Endothelial cell of umbilical vein (primary cell): ENCODE measurements at regions not wholly inside any gene's neighbourhood (a gene's known extent, or its start where the extent isn't known, plus 50 kb on each side); places are given as distances from the start of the nearest gene placed in this dataset.

Experiments
- BruUV-seq: library from RNA; stranded (reverse); fragments of 400-500 nt; replicated peaks from 2 replicates; lab custom pipeline; 2021; lab: Mats Ljungman, UMichigan
- CTCF ChIA-PET: fragments of 300-600, 350-600 bp; sonication (Branson Sonifier 250); formaldehyde crosslinking; loops from one replicate; lab custom pipeline; 2021; ENCODE audit warnings: antibody characterized with exemption, inconsistent platforms; lab: Charles Lee
- POLR2A ChIA-PET: fragments of 300-600, 350-600 bp; sonication (Branson Sonifier 250); formaldehyde crosslinking; loops from one replicate; lab custom pipeline; 2021; ENCODE audit warnings: antibody characterized with exemption, inconsistent platforms; lab: Charles Lee
- DNase-seq: peaks from one replicate; pipeline ENCODE4 v3.0.0-alpha.2; 2011; ENCODE audit warnings: low read depth, low spot score
- FAIRE-seq: peaks from 2 replicates; lab custom pipeline; 2011; peaks lifted over from hg19 to GRCh38; lab: Jason Lieb, UNC
- H2AFZ ChIP-seq: 2 replicates; pipeline ENCODE4 v1.6.0; 2012; ENCODE audit warnings: low read depth, low read length, control low read depth, inconsistent platforms
- H3K27ac ChIP-seq: 2 replicates; pipeline ENCODE4 v1.5.1; 2011; ENCODE audit warnings: low read depth, mild to moderate bottlenecking, control low read depth, low read length, moderate library complexity; ENCODE audit not compliant: insufficient read depth
- H3K27me3 ChIP-seq, 2 experiments: 2 replicates each; pipeline versions ENCODE4 v1.6.0 to v1.6.1; 2011; ENCODE audit warnings: low read length in 2 of 2, mixed read lengths in 1 of 2; ENCODE audit not compliant: control insufficient read depth in 2 of 2, insufficient read depth in 2 of 2
- H3K36me3 ChIP-seq, 2 experiments: 2 replicates in 1 of 2; 3 replicates in 1 of 2; pipeline ENCODE4 v1.5.1; 2011; ENCODE audit warnings: low read length in 2 of 2, mild to moderate bottlenecking in 1 of 2, moderate library complexity in 1 of 2; ENCODE audit not compliant: control insufficient read depth in 2 of 2, insufficient read depth in 2 of 2; ENCODE audit errors: extremely low read depth in 1 of 2
- H3K4me1 ChIP-seq: 3 replicates; pipeline ENCODE4 v1.5.1; 2011; ENCODE audit warnings: mild to moderate bottlenecking, low read length; ENCODE audit not compliant: control insufficient read depth, insufficient read depth; ENCODE audit errors: extremely low read depth
- H3K4me2 ChIP-seq: 2 replicates; pipeline ENCODE4 v1.6.1; 2011; ENCODE audit warnings: low read length, control low read depth, mixed read lengths; ENCODE audit not compliant: insufficient read depth
- H3K4me3 ChIP-seq, 3 experiments: fragments of 200-600 bp in 1 of 3; sonication (generic), shearing (Covaris generic) in 1 of 3; replicated peaks in 1 of 3; 2 replicates each; pipeline ENCODE4 v1.5.1; 2011 to 2016; ENCODE audit warnings: control low read depth in 3 of 3, low read length in 3 of 3, mild to moderate bottlenecking in 2 of 3, inconsistent platforms in 1 of 3, low read depth in 1 of 3, moderate library complexity in 1 of 3; ENCODE audit not compliant: insufficient read depth in 1 of 3
- H3K79me2 ChIP-seq: 2 replicates; pipeline ENCODE4 v1.6.0; 2012; ENCODE audit warnings: low read length, inconsistent platforms; ENCODE audit not compliant: control insufficient read depth, insufficient read depth
- H3K9ac ChIP-seq: replicated peaks from 2 replicates; pipeline ENCODE3; 2011; ENCODE audit warnings: low read length, control low read depth; ENCODE audit not compliant: insufficient read depth; ENCODE audit errors: extremely low read depth
- H3K9me1 ChIP-seq: replicated peaks from 3 replicates; pipeline ENCODE4 v1.6.0; 2011; ENCODE audit warnings: mild to moderate bottlenecking, low read length; ENCODE audit not compliant: control insufficient read depth, insufficient read depth; ENCODE audit errors: extremely low read depth
- H3K9me3 ChIP-seq: replicated peaks from 2 replicates; pipeline ENCODE4 v1.5.1; 2012; ENCODE audit warnings: low read length, inconsistent platforms; ENCODE audit not compliant: control insufficient read depth, insufficient read depth
- H4K20me1 ChIP-seq: replicated peaks from 2 replicates; pipeline ENCODE3; 2011; ENCODE audit warnings: mild to moderate bottlenecking, low read length; ENCODE audit not compliant: control insufficient read depth, insufficient read depth; ENCODE audit errors: extremely low read depth
- EZH2 ChIP-seq: IDR thresholded peaks from 2 replicates; pipeline ENCODE4 v1.6.1; 2012; ENCODE audit warnings: borderline replicate concordance, low read depth, mild to moderate bottlenecking, moderate library complexity, low read length, inconsistent platforms; ENCODE audit not compliant: severe bottlenecking
- FOS ChIP-seq: IDR thresholded peaks from 2 replicates; pipeline ENCODE4 v1.6.1; 2011; ENCODE audit warnings: mild to moderate bottlenecking, low read length, moderate library complexity, borderline replicate concordance; ENCODE audit not compliant: insufficient read depth
- GATA2 ChIP-seq: IDR thresholded peaks from 2 replicates; pipeline ENCODE4 v1.7.0; 2011; ENCODE audit warnings: low read depth, mild to moderate bottlenecking, moderate library complexity, mixed read lengths, low read length; ENCODE audit not compliant: insufficient read length, insufficient read depth
- JUN ChIP-seq: IDR thresholded peaks from 2 replicates; pipeline ENCODE4 v1.6.1; 2011; ENCODE audit warnings: borderline replicate concordance, low read depth; ENCODE audit not compliant: insufficient read length, insufficient read depth
- MYC ChIP-seq: IDR thresholded peaks from one replicate; pipeline ENCODE4 v1.6.1; 2011; ENCODE audit warnings: mild to moderate bottlenecking, low read depth, low read length
- POLR2A ChIP-seq: IDR thresholded peaks from 2 replicates; pipeline ENCODE4 v1.6.1; 2012; ENCODE audit warnings: low read depth, mild to moderate bottlenecking, control low read depth, low read length
- POLR2AphosphoS5 ChIP-seq: IDR thresholded peaks from 2 replicates; pipeline ENCODE4 v1.6.1; 2012; ENCODE audit warnings: low read depth, mild to moderate bottlenecking, control low read depth, low read length, moderate library complexity; ENCODE audit not compliant: insufficient read depth
- dilution Hi-C: fragments of 300-500 bp; cut with MboI; formaldehyde crosslinking; loops from one replicate; pipeline ENCODE4 v1.15.0; 2019; ENCODE audit warnings: low sequenced_read_pairs; ENCODE audit not compliant: extremely low pct_ligation_motif_present
- intact Hi-C: fragments of 100-400 bp; cut with micrococcal nuclease; formaldehyde crosslinking; loops from one replicate; pipeline ENCODE4 v1.10.0; 2022
- TF ChIP-seq, protein P1 (sequence below), 2 donors: IDR thresholded peaks; 1 replicate in 1 of 2; 2 replicates in 1 of 2; pipeline ENCODE4 v1.5.1; 2011; ENCODE audit warnings: low read length in 2 of 2, mild to moderate bottlenecking in 2 of 2, moderate library complexity in 2 of 2, control low read depth in 1 of 2, inconsistent platforms in 1 of 2, low read depth in 1 of 2; ENCODE audit not compliant: insufficient read depth in 1 of 2; ENCODE audit errors: extremely low read depth in 1 of 2
- TF ChIP-seq, protein P2 (sequence below): IDR thresholded peaks from 2 replicates; pipeline ENCODE4 v1.6.1; 2011; ENCODE audit not compliant: insufficient read depth, insufficient read length

DNA sequence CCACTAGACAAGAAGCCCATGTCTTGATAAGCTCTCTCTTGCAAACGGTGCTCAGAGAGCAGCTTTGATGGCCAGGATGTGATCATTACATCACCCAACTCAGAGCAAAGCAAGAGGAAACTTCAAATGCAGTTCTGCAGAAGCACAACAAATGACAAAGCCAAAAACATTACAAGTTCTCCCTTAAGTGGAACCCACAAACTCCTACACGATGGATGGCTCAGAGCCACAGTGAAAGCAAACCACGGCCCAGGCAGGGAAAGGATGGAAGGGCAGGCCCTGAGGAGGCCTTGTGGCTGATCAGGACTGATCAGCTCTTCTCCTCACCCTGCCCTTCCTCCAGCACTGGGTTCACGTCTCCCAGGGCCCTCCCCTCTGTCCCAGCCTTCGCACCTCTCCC is 326.4 kb downstream of the EIPR1 start:
- BruUV-seq = no TSS peak
- TF ChIP-seq GATA2 = no peak
- no peak for TF ChIP-seq FOS
- no peak for TF ChIP-seq POLR2AphosphoS5
- no peak for TF ChIP-seq JUN
- TF ChIP-seq, protein P1, sequence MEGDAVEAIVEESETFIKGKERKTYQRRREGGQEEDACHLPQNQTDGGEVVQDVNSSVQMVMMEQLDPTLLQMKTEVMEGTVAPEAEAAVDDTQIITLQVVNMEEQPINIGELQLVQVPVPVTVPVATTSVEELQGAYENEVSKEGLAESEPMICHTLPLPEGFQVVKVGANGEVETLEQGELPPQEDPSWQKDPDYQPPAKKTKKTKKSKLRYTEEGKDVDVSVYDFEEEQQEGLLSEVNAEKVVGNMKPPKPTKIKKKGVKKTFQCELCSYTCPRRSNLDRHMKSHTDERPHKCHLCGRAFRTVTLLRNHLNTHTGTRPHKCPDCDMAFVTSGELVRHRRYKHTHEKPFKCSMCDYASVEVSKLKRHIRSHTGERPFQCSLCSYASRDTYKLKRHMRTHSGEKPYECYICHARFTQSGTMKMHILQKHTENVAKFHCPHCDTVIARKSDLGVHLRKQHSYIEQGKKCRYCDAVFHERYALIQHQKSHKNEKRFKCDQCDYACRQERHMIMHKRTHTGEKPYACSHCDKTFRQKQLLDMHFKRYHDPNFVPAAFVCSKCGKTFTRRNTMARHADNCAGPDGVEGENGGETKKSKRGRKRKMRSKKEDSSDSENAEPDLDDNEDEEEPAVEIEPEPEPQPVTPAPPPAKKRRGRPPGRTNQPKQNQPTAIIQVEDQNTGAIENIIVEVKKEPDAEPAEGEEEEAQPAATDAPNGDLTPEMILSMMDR (IDR thresholded peaks at IDR 0.05; ENCODE audit: extremely low read depth in 1 of 2, insufficient read depth in 1 of 2, low read depth in 1 of 2, low read length in 2 of 2) = no peak
- TF ChIP-seq EZH2 = no peak
- TF ChIP-seq MYC = no peak
- no peak for TF ChIP-seq POLR2A
- TF ChIP-seq, protein P2, sequence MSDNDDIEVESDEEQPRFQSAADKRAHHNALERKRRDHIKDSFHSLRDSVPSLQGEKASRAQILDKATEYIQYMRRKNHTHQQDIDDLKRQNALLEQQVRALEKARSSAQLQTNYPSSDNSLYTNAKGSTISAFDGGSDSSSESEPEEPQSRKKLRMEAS = no peak
- no peaks in the 10 kb centered on the region for H3K9me1 ChIP-seq
- no peaks in the 10 kb centered on the region for H3K9me3 ChIP-seq
- no peaks in the 10 kb centered on the region for H3K27me3 ChIP-seq
- H3K4me1 ChIP-seq = no peaks in the 10 kb centered on the region
- DNase-seq (no peak), FAIRE-seq (no peak)
- no peak overlapping the region for H3K4me3 ChIP-seq
- dilution Hi-C loops = no loop called here
- no peak overlapping the region for H3K4me2 ChIP-seq
- intact Hi-C loops = no loop called here
- no peak overlapping the region for H3K9ac ChIP-seq
- ChIA-PET POLR2A (no interaction called here), CTCF (no interaction called here)
- no peaks in the 10 kb centered on the region for H3K79me2 ChIP-seq
- H4K20me1 ChIP-seq = no peaks in the 10 kb centered on the region
- H3K27ac ChIP-seq = no peak overlapping the region
- no peaks in the 10 kb centered on the region for H3K36me3 ChIP-seq
- H2AFZ ChIP-seq = no peak overlapping the region
